ENCODE measurements at regions not wholly inside any gene's neighbourhood (a gene's known extent, or its start where the extent isn't known, plus 50 kb on each side); places are given as distances from the start of the nearest gene placed in this dataset.

DNA sequence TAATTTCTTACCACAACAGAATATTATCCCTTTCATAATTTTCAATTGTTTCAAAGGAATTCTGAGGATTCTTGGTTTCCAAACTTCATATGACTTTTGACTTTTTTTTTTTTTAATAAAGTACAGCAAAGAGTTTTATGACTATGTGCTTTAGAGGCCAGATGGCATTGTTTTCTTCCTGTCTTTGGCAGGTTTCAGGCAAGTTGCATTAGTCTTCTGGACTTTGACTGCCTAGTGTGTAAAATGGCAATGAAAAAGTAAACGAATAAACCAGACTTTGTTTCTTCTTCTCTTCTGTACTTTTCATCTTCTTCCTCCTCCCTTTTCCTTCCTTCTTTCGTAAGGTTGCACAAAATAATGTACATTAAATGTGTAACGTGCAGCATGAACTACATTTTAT lies 172.6 kb upstream of the RBFOX1 start:
- no peak overlapping the region for H3K4me3 ChIP-seq (ENCODE audit: low read depth, low read length)
- TF ChIP-seq, protein P1, sequence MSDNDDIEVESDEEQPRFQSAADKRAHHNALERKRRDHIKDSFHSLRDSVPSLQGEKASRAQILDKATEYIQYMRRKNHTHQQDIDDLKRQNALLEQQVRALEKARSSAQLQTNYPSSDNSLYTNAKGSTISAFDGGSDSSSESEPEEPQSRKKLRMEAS (IDR thresholded peaks at IDR 0.05; ENCODE audit: low read depth, low read length), result no peak
- TF ChIP-seq, protein P2, sequence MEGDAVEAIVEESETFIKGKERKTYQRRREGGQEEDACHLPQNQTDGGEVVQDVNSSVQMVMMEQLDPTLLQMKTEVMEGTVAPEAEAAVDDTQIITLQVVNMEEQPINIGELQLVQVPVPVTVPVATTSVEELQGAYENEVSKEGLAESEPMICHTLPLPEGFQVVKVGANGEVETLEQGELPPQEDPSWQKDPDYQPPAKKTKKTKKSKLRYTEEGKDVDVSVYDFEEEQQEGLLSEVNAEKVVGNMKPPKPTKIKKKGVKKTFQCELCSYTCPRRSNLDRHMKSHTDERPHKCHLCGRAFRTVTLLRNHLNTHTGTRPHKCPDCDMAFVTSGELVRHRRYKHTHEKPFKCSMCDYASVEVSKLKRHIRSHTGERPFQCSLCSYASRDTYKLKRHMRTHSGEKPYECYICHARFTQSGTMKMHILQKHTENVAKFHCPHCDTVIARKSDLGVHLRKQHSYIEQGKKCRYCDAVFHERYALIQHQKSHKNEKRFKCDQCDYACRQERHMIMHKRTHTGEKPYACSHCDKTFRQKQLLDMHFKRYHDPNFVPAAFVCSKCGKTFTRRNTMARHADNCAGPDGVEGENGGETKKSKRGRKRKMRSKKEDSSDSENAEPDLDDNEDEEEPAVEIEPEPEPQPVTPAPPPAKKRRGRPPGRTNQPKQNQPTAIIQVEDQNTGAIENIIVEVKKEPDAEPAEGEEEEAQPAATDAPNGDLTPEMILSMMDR (IDR thresholded peaks at IDR 0.05; ENCODE audit: low read depth, low read length), result no peak
- TF ChIP-seq MYC (IDR thresholded peaks at IDR 0.05; ENCODE audit: low read depth, low read length) (no peak), POLR2A (IDR thresholded peaks at IDR 0.05; ENCODE audit: extremely low read depth, insufficient read length) (no peak)
- no peak for DNase-seq (ENCODE audit: low read depth)

DNA sequence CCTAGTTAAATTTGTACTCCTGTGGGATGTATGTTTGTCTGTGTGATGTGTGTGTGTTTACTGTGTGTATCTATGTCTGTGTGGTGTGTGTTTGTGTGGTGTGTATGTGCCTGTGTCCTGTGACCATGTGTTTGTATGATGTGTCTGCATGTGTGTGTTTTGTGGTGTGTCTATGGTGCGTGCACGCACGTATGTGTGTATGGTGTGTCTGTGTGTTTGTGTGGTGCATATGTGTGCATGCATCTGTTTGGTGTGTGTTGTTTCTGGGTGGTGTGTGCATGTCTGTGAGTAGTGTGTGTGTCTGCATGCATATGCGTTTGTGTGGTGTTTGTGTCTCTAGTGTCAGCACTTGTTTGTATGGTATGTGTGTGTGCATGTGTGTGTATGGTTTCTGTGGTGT lies 174.2 kb upstream of the RBFOX1 start:
- TF ChIP-seq, protein P2 (IDR thresholded peaks at IDR 0.05; ENCODE audit: low read depth, low read length), result no peak
- no peak for TF ChIP-seq MYC (IDR thresholded peaks at IDR 0.05; ENCODE audit: low read depth, low read length)
- TF ChIP-seq, protein P1 (IDR thresholded peaks at IDR 0.05; ENCODE audit: low read depth, low read length), result no peak
- TF ChIP-seq POLR2A (IDR thresholded peaks at IDR 0.05; ENCODE audit: extremely low read depth, insufficient read length), result no peak
- no peak for DNase-seq (ENCODE audit: low read depth)
- no peak overlapping the region for H3K4me3 ChIP-seq (ENCODE audit: low read depth, low read length)

DNA sequence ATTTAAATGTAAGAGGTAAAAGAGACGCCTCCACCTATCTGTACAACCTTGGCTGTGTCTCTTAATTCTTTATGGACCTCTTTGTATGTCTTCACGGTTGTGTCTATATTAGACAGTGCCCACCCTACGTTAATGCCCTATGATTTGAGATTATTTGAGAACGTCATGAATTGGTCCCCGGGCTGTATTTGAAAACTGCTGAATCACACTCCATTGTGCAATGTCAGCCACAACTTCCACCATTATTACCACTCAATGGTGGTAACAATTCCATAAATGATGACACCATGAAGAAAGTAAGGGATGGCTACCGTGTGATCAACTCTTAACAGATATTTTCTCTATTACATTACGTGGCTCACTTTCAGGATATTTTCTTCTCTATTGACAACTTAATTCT lies 182.4 kb upstream of the RBFOX1 start:
- H3K4me3 ChIP-seq (ENCODE audit: low read depth, low read length), result no peak overlapping the region
- DNase-seq (ENCODE audit: low read depth), result peak; percentile 4
- TF ChIP-seq, protein P2 (IDR thresholded peaks at IDR 0.05; ENCODE audit: low read depth, low read length), result no peak
- TF ChIP-seq, protein P1 (IDR thresholded peaks at IDR 0.05; ENCODE audit: low read depth, low read length), result no peak
- TF ChIP-seq MYC (IDR thresholded peaks at IDR 0.05; ENCODE audit: low read depth, low read length) (no peak), POLR2A (IDR thresholded peaks at IDR 0.05; ENCODE audit: extremely low read depth, insufficient read length) (no peak)

DNA sequence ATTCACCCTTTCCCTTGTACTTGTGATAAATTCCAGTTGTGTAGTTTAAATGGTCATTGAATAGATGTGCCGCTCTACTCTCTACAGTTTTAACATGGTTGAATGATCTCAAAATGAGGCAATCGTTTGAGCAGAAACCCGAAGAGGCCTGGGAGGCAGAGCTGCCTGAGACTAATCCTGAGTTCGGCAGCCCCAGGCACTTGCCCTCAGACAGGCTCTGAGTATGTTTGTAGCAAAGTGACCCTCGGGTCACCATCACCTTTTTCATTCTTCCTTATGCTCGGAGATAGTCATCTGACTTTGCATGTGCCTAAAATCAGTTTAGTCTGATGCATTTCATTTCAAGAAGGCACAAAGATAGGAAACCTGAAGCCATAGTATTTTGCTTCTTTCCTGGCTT lies 184.0 kb upstream of the RBFOX1 start:
- TF ChIP-seq, protein P2 (IDR thresholded peaks at IDR 0.05; ENCODE audit: low read depth, low read length), result no peak
- TF ChIP-seq MYC (IDR thresholded peaks at IDR 0.05; ENCODE audit: low read depth, low read length) (no peak), POLR2A (IDR thresholded peaks at IDR 0.05; ENCODE audit: extremely low read depth, insufficient read length) (no peak)
- TF ChIP-seq, protein P1 (IDR thresholded peaks at IDR 0.05; ENCODE audit: low read depth, low read length), result no peak
- H3K4me3 ChIP-seq (ENCODE audit: low read depth, low read length), result no peak overlapping the region
- no peak for DNase-seq (ENCODE audit: low read depth)

DNA sequence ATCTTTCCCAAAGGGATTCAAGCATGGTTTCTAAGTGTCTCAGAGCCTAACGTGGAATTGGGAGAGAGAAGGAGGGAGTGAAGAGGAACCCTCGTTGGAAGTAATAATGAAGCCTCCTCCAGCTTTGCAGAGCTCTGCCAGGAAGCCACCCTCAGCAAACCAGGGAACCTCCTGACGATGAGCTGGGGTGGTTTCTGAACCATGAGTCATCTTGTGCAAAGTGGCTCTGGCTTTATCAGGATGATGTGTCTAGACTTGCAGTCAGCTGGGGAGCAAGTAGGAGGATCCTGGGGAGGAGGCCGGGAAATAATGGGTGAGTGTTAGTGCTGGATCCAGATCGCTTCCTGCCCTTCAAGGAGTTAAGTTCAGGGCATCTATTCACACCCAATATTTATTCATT lies 191.7 kb upstream of the RBFOX1 start:
- TF ChIP-seq MYC (IDR thresholded peaks at IDR 0.05; ENCODE audit: low read depth, low read length) (no peak), POLR2A (IDR thresholded peaks at IDR 0.05; ENCODE audit: extremely low read depth, insufficient read length) (no peak)
- TF ChIP-seq, protein P1 (IDR thresholded peaks at IDR 0.05; ENCODE audit: low read depth, low read length), result no peak
- TF ChIP-seq, protein P2 (IDR thresholded peaks at IDR 0.05; ENCODE audit: low read depth, low read length), result no peak
- DNase-seq (ENCODE audit: low read depth), result peak; percentile 1
- H3K4me3 ChIP-seq (ENCODE audit: low read depth, low read length), result no peak overlapping the region
